Loucy (cell line): ENCODE measurements at regions not wholly inside any gene's neighbourhood (a gene's known extent, or its start where the extent isn't known, plus 50 kb on each side); places are given as distances from the start of the nearest gene placed in this dataset.
A peak's percentile ranks its signal among the peaks of the same experiment; 100 is the strongest.
"Not testable (repeated sequence)": the region's sequence is repeated elsewhere in the genome, so short reads cannot be mapped to it uniquely, and the experiment has no call there.

Experiments
- H2AFZ ChIP-seq: fragments of 200-600 bp; sonication (generic); 2 replicates; pipeline ENCODE4 v1.6.0; 2016; ENCODE audit warnings: antibody characterized with exemption, mild to moderate bottlenecking, low read length, moderate library complexity
- H3F3A ChIP-seq: fragments of 200-600 bp; 2 replicates; pipeline ENCODE4 v1.6.0; 2016; ENCODE audit warnings: antibody characterized with exemption, low read depth, mild to moderate bottlenecking
- H3K27me3 ChIP-seq: fragments of 200-600 bp; sonication (generic); 2 replicates; pipeline ENCODE4 v1.6.1; 2014; ENCODE audit warnings: low read length, mild to moderate bottlenecking; ENCODE audit not compliant: insufficient read depth, poor library complexity, severe bottlenecking
- H3K36me3 ChIP-seq: fragments of 200-600 bp; sonication (generic); 2 replicates; pipeline ENCODE4 v1.6.1; 2016; ENCODE audit warnings: low read length; ENCODE audit not compliant: insufficient read depth
- H3K4me1 ChIP-seq: fragments of 200-600 bp; sonication (generic); 2 replicates; pipeline ENCODE4 v1.5.1; 2014; ENCODE audit warnings: low read length, mild to moderate bottlenecking; ENCODE audit not compliant: insufficient read depth, poor library complexity, severe bottlenecking
- H3K4me2 ChIP-seq: fragments of 200-600 bp; sonication (generic); 2 replicates; pipeline ENCODE4 v1.6.0; 2014; ENCODE audit warnings: antibody characterized with exemption, low read length, low read depth, mild to moderate bottlenecking; ENCODE audit not compliant: poor library complexity, severe bottlenecking
- H3K4me3 ChIP-seq: fragments of 200-600 bp; sonication (generic); 2 replicates; pipeline ENCODE4 v1.5.1; 2014; ENCODE audit warnings: low read length, mild to moderate bottlenecking, mixed read lengths; ENCODE audit not compliant: poor library complexity, severe bottlenecking
- H3K79me2 ChIP-seq: fragments of 200-600 bp; sonication (generic); 2 replicates; pipeline ENCODE4 v1.6.1; 2014; ENCODE audit warnings: low read length; ENCODE audit not compliant: insufficient read depth
- H3K9ac ChIP-seq: fragments of 200-600 bp; sonication (generic); 2 replicates; pipeline ENCODE4 v1.6.0; 2014; ENCODE audit warnings: mild to moderate bottlenecking, low read depth, low read length, moderate library complexity; ENCODE audit not compliant: poor library complexity, severe bottlenecking
- H3K9me2 ChIP-seq: fragments of 200-600 bp; sonication (generic); replicated peaks from 2 replicates; pipeline ENCODE4 v1.6.1; 2016; ENCODE audit warnings: low read depth, low read length, mixed read lengths
- H3K9me3 ChIP-seq: fragments of 200-600 bp; sonication (generic); 2 replicates; pipeline ENCODE4 v1.6.1; 2014; ENCODE audit warnings: mild to moderate bottlenecking, antibody characterized with exemption, low read length, low read depth; ENCODE audit not compliant: insufficient read depth
- H4K20me1 ChIP-seq: fragments of 200-600 bp; sonication (generic); 2 replicates; pipeline ENCODE4 v1.6.0; 2014; ENCODE audit warnings: antibody characterized with exemption, low read length, mild to moderate bottlenecking; ENCODE audit not compliant: insufficient read depth, poor library complexity, severe bottlenecking
- CTCF ChIP-seq: fragments of 200-600 bp; sonication (generic); conservative IDR thresholded peaks from 2 replicates; pipeline ENCODE4 v1.5.1; 2014; ENCODE audit warnings: mild to moderate bottlenecking, antibody characterized with exemption, low read length
- EZH2phosphoT487 ChIP-seq: fragments of 200-600 bp; IDR thresholded peaks from 2 replicates; pipeline ENCODE4 v1.6.1; 2018; ENCODE audit warnings: antibody characterized with exemption, mild to moderate bottlenecking, moderate library complexity, borderline replicate concordance

GRCh38 chr22:23498811-23499798, 81.0 kb downstream of the IGLL1 start:
- Histone ChIP-seq H3K9me3 (no peaks in the 10 kb centered on the region), H4K20me1 (no peaks in the 10 kb centered on the region), H3K36me3 (no peaks in the 10 kb centered on the region), H3K9ac (no peak overlapping the region), H3K9me2 (no peaks in the 10 kb centered on the region), H3F3A (no peaks in the 10 kb centered on the region), H2AFZ (no peak overlapping the region), H3K27me3 (no peaks in the 10 kb centered on the region), H3K4me3 (no peak overlapping the region), H3K4me2 (no peak overlapping the region), H3K4me1 (peaks cover 46% of the 10 kb centered on the region), H3K79me2 (no peaks in the 10 kb centered on the region)
- TF ChIP-seq EZH2phosphoT487: no peak
- no peak for TF ChIP-seq CTCF

GRCh38 chr22:23497889-23498288, 82.2 kb downstream of the IGLL1 start:
- Histone ChIP-seq H3K9ac (peak overlapping the region; percentile 45), H3K4me1 (peaks cover 34% of the 10 kb centered on the region)
- not testable (repeated sequence) for H3K4me3 ChIP-seq, H2AFZ ChIP-seq, H3K27me3 ChIP-seq, H3K9me3 ChIP-seq, H3K9me2 ChIP-seq, H3K79me2 ChIP-seq, H3F3A ChIP-seq, H4K20me1 ChIP-seq, H3K36me3 ChIP-seq, H3K4me2 ChIP-seq

GRCh38 chr22:23497016-23497885, 82.8 kb downstream of the IGLL1 start:
- Histone ChIP-seq H3K4me3 (no peak overlapping the region), H3K9me3 (no peaks in the 10 kb centered on the region), H3K4me2 (peak overlapping the region; percentile 20), H3K27me3 (no peaks in the 10 kb centered on the region), H3K9me2 (no peaks in the 10 kb centered on the region), H3F3A (no peaks in the 10 kb centered on the region), H4K20me1 (no peaks in the 10 kb centered on the region), H2AFZ (no peak overlapping the region), H3K79me2 (no peaks in the 10 kb centered on the region), H3K4me1 (peaks cover 33% of the 10 kb centered on the region), H3K9ac (peak overlapping the region; percentile 45), H3K36me3 (no peaks in the 10 kb centered on the region)
- no peak for TF ChIP-seq CTCF
- no peak for TF ChIP-seq EZH2phosphoT487
